ENCODE measurements at regions not wholly inside any gene's neighbourhood (a gene's known extent, or its start where the extent isn't known, plus 50 kb on each side); places are given as distances from the start of the nearest gene placed in this dataset.

- Histone ChIP-seq H3K4me3 (no peak overlapping the region), H3K36me3 (ENCODE audit: control insufficient read depth in 2 of 2, insufficient read depth in 2 of 2, low read length in 1 of 2) (no peaks in the 10 kb centered on the region), H3K4me2 (ENCODE audit: control insufficient read depth, insufficient read depth) (no peak overlapping the region), H3K27ac (ENCODE audit: control insufficient read depth, insufficient read depth) (no peak overlapping the region), H3K79me2 (ENCODE audit: control insufficient read depth, insufficient read depth, low read length) (no peaks in the 10 kb centered on the region), H2AFZ (ENCODE audit: control insufficient read depth, low read depth, low read length) (no peak overlapping the region), H4K20me1 (ENCODE audit: control insufficient read depth, insufficient read depth) (no peaks in the 10 kb centered on the region), H3K9ac (ENCODE audit: control insufficient read depth, insufficient read depth, low read length) (no peak overlapping the region), H3K9me3 (replicated peaks; ENCODE audit: control insufficient read depth, insufficient read depth, low read length) (no peaks in the 10 kb centered on the region), H3K4me1 (ENCODE audit: control insufficient read depth, insufficient read depth, low read length) (no peaks in the 10 kb centered on the region), H3K27me3 (replicated peaks in 1 of 2; ENCODE audit: control insufficient read depth in 2 of 2, insufficient read depth in 2 of 2, low read length in 1 of 2) (no peaks in the 10 kb centered on the region)
- intact Hi-C loops (cut with micrococcal nuclease; ENCODE audit: unreplicated experiment), result no loop called here
- POLR2A ChIA-PET, result no interaction called here
- BruUV-seq (replicated peaks), result no TSS peak
- SMC1A ChIA-PET (ENCODE audit: uncharacterized antibody, unreplicated experiment), result no interaction called here
- 24% methylated on average over 5 of the region's 5 CpGs for WGBS (ENCODE audit: insufficient coverage, insufficient replicate concordance, low lambda C conversion rate, missing lambda C conversion rate)
- FAIRE-seq (no peak), ATAC-seq (no peak), DNase-seq (ENCODE audit: low read depth, low spot score) (no peak)
- TF ChIP-seq, protein P1, sequence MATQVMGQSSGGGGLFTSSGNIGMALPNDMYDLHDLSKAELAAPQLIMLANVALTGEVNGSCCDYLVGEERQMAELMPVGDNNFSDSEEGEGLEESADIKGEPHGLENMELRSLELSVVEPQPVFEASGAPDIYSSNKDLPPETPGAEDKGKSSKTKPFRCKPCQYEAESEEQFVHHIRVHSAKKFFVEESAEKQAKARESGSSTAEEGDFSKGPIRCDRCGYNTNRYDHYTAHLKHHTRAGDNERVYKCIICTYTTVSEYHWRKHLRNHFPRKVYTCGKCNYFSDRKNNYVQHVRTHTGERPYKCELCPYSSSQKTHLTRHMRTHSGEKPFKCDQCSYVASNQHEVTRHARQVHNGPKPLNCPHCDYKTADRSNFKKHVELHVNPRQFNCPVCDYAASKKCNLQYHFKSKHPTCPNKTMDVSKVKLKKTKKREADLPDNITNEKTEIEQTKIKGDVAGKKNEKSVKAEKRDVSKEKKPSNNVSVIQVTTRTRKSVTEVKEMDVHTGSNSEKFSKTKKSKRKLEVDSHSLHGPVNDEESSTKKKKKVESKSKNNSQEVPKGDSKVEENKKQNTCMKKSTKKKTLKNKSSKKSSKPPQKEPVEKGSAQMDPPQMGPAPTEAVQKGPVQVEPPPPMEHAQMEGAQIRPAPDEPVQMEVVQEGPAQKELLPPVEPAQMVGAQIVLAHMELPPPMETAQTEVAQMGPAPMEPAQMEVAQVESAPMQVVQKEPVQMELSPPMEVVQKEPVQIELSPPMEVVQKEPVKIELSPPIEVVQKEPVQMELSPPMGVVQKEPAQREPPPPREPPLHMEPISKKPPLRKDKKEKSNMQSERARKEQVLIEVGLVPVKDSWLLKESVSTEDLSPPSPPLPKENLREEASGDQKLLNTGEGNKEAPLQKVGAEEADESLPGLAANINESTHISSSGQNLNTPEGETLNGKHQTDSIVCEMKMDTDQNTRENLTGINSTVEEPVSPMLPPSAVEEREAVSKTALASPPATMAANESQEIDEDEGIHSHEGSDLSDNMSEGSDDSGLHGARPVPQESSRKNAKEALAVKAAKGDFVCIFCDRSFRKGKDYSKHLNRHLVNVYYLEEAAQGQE (IDR thresholded peaks at IDR 0.05; ENCODE audit: low read depth, low read length), result peak; percentile 70; the same call in 1 of the 2 replicates
- TF ChIP-seq ZNF622 (IDR thresholded peaks at IDR 0.05), result no peak
- in situ Hi-C loops (cut with MboI), result no loop called here
- CTCF ChIA-PET, result interaction anchor here (0.7 kb wide), 1 partner anchor 9 kb away, joined by 3 read pairs; no protein-coding TSS in a partner anchor
- RAD21 ChIA-PET (ENCODE audit: unreplicated experiment), result no interaction called here
These were observed 812.5 kb upstream of the CHAC2 start for GRCh38 chr2:52955079-52955478.

GRCh38 chr2:52940101-52940500 lies 827.5 kb upstream of the CHAC2 start:
- RAD21 ChIA-PET (ENCODE audit: unreplicated experiment), result no interaction called here
- POLR2A ChIA-PET, result no interaction called here
- no peaks in the 10 kb centered on the region for H3K27me3 ChIP-seq (replicated peaks in 1 of 2; ENCODE audit: control insufficient read depth in 2 of 2, insufficient read depth in 2 of 2, low read length in 1 of 2)
- H3K4me3 ChIP-seq, result no peak overlapping the region
- TF ChIP-seq, protein P2, sequence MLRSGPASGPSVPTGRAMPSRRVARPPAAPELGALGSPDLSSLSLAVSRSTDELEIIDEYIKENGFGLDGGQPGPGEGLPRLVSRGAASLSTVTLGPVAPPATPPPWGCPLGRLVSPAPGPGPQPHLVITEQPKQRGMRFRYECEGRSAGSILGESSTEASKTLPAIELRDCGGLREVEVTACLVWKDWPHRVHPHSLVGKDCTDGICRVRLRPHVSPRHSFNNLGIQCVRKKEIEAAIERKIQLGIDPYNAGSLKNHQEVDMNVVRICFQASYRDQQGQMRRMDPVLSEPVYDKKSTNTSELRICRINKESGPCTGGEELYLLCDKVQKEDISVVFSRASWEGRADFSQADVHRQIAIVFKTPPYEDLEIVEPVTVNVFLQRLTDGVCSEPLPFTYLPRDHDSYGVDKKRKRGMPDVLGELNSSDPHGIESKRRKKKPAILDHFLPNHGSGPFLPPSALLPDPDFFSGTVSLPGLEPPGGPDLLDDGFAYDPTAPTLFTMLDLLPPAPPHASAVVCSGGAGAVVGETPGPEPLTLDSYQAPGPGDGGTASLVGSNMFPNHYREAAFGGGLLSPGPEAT (IDR thresholded peaks at IDR 0.05; ENCODE audit: low read depth), result no peak
- TF ChIP-seq, protein P3, sequence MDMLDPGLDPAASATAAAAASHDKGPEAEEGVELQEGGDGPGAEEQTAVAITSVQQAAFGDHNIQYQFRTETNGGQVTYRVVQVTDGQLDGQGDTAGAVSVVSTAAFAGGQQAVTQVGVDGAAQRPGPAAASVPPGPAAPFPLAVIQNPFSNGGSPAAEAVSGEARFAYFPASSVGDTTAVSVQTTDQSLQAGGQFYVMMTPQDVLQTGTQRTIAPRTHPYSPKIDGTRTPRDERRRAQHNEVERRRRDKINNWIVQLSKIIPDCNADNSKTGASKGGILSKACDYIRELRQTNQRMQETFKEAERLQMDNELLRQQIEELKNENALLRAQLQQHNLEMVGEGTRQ (IDR thresholded peaks at IDR 0.05; ENCODE audit: borderline replicate concordance, low read depth, low read length), result no peak
- TF ChIP-seq NFYB (IDR thresholded peaks at IDR 0.05; ENCODE audit: insufficient read depth, low read depth, low read length), result no peak
- no peak for TF ChIP-seq PAX5 (IDR thresholded peaks at IDR 0.05; ENCODE audit: borderline replicate concordance, low read depth, low read length)
- TF ChIP-seq BCL11A (IDR thresholded peaks at IDR 0.05; ENCODE audit: low read depth, low read length), result no peak
- TF ChIP-seq KAT2A (conservative IDR thresholded peaks at IDR 0.05; ENCODE audit: control insufficient read depth, low read depth, low read length), result no peak
- H3K27ac ChIP-seq (ENCODE audit: control insufficient read depth, insufficient read depth), result no peak overlapping the region
- in situ Hi-C loops (cut with MboI), result no loop called here
- CTCF ChIA-PET, result no interaction called here
- no peak overlapping the region for H3K9ac ChIP-seq (ENCODE audit: control insufficient read depth, insufficient read depth, low read length)
- intact Hi-C loops (cut with micrococcal nuclease; ENCODE audit: unreplicated experiment), result no loop called here
- FAIRE-seq (no peak), ATAC-seq (no peak), DNase-seq (ENCODE audit: low read depth, low spot score) (no peak)
- H3K4me2 ChIP-seq (ENCODE audit: control insufficient read depth, insufficient read depth), result no peak overlapping the region
- no peaks in the 10 kb centered on the region for H3K9me3 ChIP-seq (replicated peaks; ENCODE audit: control insufficient read depth, insufficient read depth, low read length)
- SMC1A ChIA-PET (ENCODE audit: uncharacterized antibody, unreplicated experiment), result no interaction called here
- H2AFZ ChIP-seq (ENCODE audit: control insufficient read depth, low read depth, low read length), result no peak overlapping the region
- no peaks in the 10 kb centered on the region; the same call in 1 of the 2 replicates for H3K4me1 ChIP-seq (ENCODE audit: control insufficient read depth, insufficient read depth, low read length)
- H3K79me2 ChIP-seq (ENCODE audit: control insufficient read depth, insufficient read depth, low read length), result no peaks in the 10 kb centered on the region
- no peaks in the 10 kb centered on the region for H3K36me3 ChIP-seq (ENCODE audit: control insufficient read depth in 2 of 2, insufficient read depth in 2 of 2, low read length in 1 of 2)
- 49% methylated on average over 2 of the region's 2 CpGs for WGBS (ENCODE audit: insufficient coverage, insufficient replicate concordance, low lambda C conversion rate, missing lambda C conversion rate)
- H4K20me1 ChIP-seq (ENCODE audit: control insufficient read depth, insufficient read depth), result no peaks in the 10 kb centered on the region
- no TSS peak for BruUV-seq (replicated peaks)
